OCI-LY1 (cell line): ENCODE measurements at regions not wholly inside any gene's neighbourhood (a gene's known extent, or its start where the extent isn't known, plus 50 kb on each side); places are given as distances from the start of the nearest gene placed in this dataset.
"Not testable (repeated sequence)": the region's sequence is repeated elsewhere in the genome, so short reads cannot be mapped to it uniquely, and the experiment has no call there.

ENCODE experiments used
- H2AFZ ChIP-seq: fragments of 200-600 bp; sonication (generic), shearing (Covaris generic); 2 replicates; pipeline ENCODE4 v1.6.0; 2014; ENCODE audit warnings: antibody characterized with exemption, mild to moderate bottlenecking, low read length
- H3F3A ChIP-seq: fragments of 200-600 bp; sonication (generic), shearing (Covaris generic); 2 replicates; pipeline ENCODE4 v1.6.0; 2014; ENCODE audit warnings: mild to moderate bottlenecking, antibody characterized with exemption, low read length, moderate library complexity; ENCODE audit not compliant: insufficient read depth
- H3K27ac ChIP-seq: fragments of 200-600 bp; sonication (generic); 2 replicates; pipeline ENCODE4 v1.5.1; 2014; ENCODE audit warnings: low read length, mixed run types, mild to moderate bottlenecking, low read depth; ENCODE audit not compliant: poor library complexity, severe bottlenecking
- H3K27me3 ChIP-seq: fragments of 200-600 bp; sonication (generic); 2 replicates; pipeline ENCODE4 v1.6.0; 2014; ENCODE audit warnings: antibody characterized with exemption, mild to moderate bottlenecking, low read length, moderate library complexity; ENCODE audit not compliant: insufficient read depth
- H3K36me3 ChIP-seq: fragments of 200-600 bp; sonication (generic); 2 replicates; pipeline ENCODE4 v1.6.1; 2014; ENCODE audit warnings: mild to moderate bottlenecking, antibody characterized with exemption, low read length, moderate library complexity, mixed read lengths; ENCODE audit not compliant: insufficient read depth
- H3K4me1 ChIP-seq: fragments of 200-600 bp; sonication (generic); 2 replicates; pipeline ENCODE4 v1.5.1; 2014; ENCODE audit warnings: mild to moderate bottlenecking, low read length, moderate library complexity; ENCODE audit not compliant: insufficient read depth, severe bottlenecking
- H3K4me2 ChIP-seq: fragments of 200-600 bp; sonication (generic), shearing (Covaris generic); 2 replicates; pipeline ENCODE4 v1.6.1; 2014; ENCODE audit warnings: low read length
- H3K4me3 ChIP-seq: fragments of 200-600 bp; sonication (generic); 2 replicates; pipeline ENCODE4 v1.5.1; 2014; ENCODE audit warnings: low read length, low read depth, mild to moderate bottlenecking, mixed read lengths; ENCODE audit not compliant: poor library complexity, severe bottlenecking
- H3K79me2 ChIP-seq: fragments of 200-600 bp; shearing (Covaris generic); 2 replicates; pipeline ENCODE4 v1.6.1; 2016; ENCODE audit warnings: mixed run types, low read length, mixed read lengths; ENCODE audit not compliant: insufficient read depth
- H3K9ac ChIP-seq: fragments of 200-600 bp; sonication (generic), shearing (Covaris generic); 2 replicates; pipeline ENCODE4 v1.6.1; 2014; ENCODE audit warnings: mild to moderate bottlenecking, low read length, mixed read lengths
- H3K9me2 ChIP-seq: fragments of 200-600 bp; sonication (generic), shearing (Covaris generic); 2 replicates; pipeline ENCODE4 v1.6.1; 2014; ENCODE audit warnings: low read depth, mild to moderate bottlenecking, low read length, mixed read lengths
- H3K9me3 ChIP-seq: fragments of 200-600 bp; shearing (Covaris generic); 2 replicates; pipeline ENCODE4 v1.6.1; 2014; ENCODE audit warnings: low read length, mixed read lengths
- H4K20me1 ChIP-seq: fragments of 200-600 bp; sonication (generic), shearing (Covaris generic); 2 replicates; pipeline ENCODE4 v1.6.0; 2016; ENCODE audit warnings: mild to moderate bottlenecking, low read length; ENCODE audit not compliant: insufficient read depth
- EZH2 ChIP-seq: fragments of 200-600 bp; sonication (generic), shearing (Covaris generic); IDR thresholded peaks from 2 replicates; pipeline ENCODE4 v1.8.0; 2017; ENCODE audit warnings: borderline replicate concordance, mixed run types, mild to moderate bottlenecking, antibody characterized with exemption, low read length, moderate library complexity, mixed read lengths
- TF ChIP-seq, protein P1 (sequence below): fragments of 200-600 bp; sonication (generic), shearing (Covaris generic); IDR thresholded peaks from 2 replicates; pipeline ENCODE4 v1.5.1; 2017; ENCODE audit warnings: mild to moderate bottlenecking, antibody characterized with exemption, low read length, moderate library complexity, mixed read lengths

- H3K36me3 ChIP-seq, H2AFZ ChIP-seq, H3K9me2 ChIP-seq, H3K9ac ChIP-seq, H3K79me2 ChIP-seq, H3K9me3 ChIP-seq, H3K4me1 ChIP-seq, H3F3A ChIP-seq, H3K27me3 ChIP-seq, H3K4me3 ChIP-seq, H3K27ac ChIP-seq, H4K20me1 ChIP-seq, H3K4me2 ChIP-seq: not testable (repeated sequence)
These were observed 60.0 kb upstream of the GPC3 start for GRCh38 chrX:134045372-134045771.

DNA sequence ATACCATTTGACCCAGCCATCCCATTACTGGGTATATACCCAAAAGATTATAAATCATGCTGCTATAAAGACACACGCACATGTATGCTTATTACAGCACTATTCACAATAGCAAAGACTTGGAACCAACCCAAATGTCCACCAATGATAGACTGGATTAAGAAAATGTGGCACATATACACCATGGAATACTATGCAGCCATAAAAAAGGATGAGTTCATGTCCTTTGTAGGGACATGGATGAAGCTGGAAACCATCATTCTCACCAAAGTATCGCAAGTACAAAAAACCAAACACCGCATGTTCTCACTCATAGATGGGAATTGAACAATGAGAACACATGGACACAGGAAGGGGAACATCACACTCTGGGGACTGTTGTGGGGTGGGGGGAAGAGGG, 81.7 kb upstream of the GPC3 start:
- H3K9me3 ChIP-seq, H2AFZ ChIP-seq, H3K9ac ChIP-seq, H3K79me2 ChIP-seq, H3K9me2 ChIP-seq, H3K36me3 ChIP-seq, H3K27me3 ChIP-seq, H3F3A ChIP-seq, H3K4me3 ChIP-seq, H3K4me1 ChIP-seq, H4K20me1 ChIP-seq, H3K4me2 ChIP-seq, H3K27ac ChIP-seq: not testable (repeated sequence)

DNA sequence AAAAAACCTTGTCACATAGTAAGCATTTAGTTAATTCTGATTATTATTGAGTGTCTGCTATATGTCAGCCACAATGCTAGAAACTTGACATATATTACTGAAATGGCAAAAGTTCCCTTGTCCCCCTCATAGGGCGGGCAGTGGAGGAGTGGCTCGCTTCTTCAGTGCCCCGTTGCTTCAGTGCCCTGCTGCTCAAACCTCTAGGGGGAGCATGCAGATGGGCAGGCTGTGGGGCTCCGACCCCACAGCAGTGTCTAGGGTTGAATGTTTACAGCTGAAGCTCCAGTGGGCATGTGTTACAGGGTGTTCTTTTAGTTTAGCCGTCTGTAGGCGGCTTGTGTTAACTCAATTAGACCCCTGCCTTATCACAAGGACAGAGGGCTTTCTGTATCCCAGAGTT, 86.5 kb upstream of the GPC3 start:
- not testable (repeated sequence) for H3K9me3 ChIP-seq, H3K27ac ChIP-seq, H3F3A ChIP-seq, H3K9me2 ChIP-seq, H3K4me1 ChIP-seq, H4K20me1 ChIP-seq, H3K27me3 ChIP-seq, H3K36me3 ChIP-seq, H3K9ac ChIP-seq, H3K79me2 ChIP-seq, H2AFZ ChIP-seq, H3K4me3 ChIP-seq, H3K4me2 ChIP-seq
- TF ChIP-seq, protein P1, sequence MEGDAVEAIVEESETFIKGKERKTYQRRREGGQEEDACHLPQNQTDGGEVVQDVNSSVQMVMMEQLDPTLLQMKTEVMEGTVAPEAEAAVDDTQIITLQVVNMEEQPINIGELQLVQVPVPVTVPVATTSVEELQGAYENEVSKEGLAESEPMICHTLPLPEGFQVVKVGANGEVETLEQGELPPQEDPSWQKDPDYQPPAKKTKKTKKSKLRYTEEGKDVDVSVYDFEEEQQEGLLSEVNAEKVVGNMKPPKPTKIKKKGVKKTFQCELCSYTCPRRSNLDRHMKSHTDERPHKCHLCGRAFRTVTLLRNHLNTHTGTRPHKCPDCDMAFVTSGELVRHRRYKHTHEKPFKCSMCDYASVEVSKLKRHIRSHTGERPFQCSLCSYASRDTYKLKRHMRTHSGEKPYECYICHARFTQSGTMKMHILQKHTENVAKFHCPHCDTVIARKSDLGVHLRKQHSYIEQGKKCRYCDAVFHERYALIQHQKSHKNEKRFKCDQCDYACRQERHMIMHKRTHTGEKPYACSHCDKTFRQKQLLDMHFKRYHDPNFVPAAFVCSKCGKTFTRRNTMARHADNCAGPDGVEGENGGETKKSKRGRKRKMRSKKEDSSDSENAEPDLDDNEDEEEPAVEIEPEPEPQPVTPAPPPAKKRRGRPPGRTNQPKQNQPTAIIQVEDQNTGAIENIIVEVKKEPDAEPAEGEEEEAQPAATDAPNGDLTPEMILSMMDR, result 0 out of 2 replicates have a peak, but pooled peaks have one; percentile 7

DNA sequence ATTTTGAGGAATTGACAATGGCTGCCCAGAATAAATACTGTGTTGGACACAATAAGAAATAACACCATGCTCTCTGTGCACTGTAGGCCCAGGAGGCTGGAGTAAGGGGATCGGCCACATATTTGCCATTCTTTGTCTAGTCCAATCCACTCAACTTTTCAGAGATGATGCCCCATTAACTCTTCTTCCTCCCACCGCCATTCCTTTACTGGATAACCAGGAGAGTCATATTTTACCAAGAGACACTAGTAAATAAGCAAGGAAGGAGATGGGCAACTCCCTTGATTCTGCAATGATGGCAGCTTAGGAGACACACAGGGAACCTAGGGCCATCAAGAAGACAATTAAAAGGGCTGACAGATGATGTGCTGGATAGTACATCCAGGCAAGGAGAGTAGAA, 87.9 kb upstream of the GPC3 start:
- H3K9me2 ChIP-seq, result no peaks in the 10 kb centered on the region
- no peaks in the 10 kb centered on the region for H3K9me3 ChIP-seq
- no peak overlapping the region for H3K4me2 ChIP-seq
- TF ChIP-seq EZH2, result no peak
- TF ChIP-seq, protein P1, result no peak
- no peak overlapping the region for H2AFZ ChIP-seq
- no peaks in the 10 kb centered on the region for H3K27me3 ChIP-seq
- H3K9ac ChIP-seq, result no peak overlapping the region
- no peak overlapping the region for H3K27ac ChIP-seq
- H3K4me1 ChIP-seq, result no peaks in the 10 kb centered on the region
- H3K79me2 ChIP-seq, result no peaks in the 10 kb centered on the region
- H3K4me3 ChIP-seq, result no peak overlapping the region
- no peaks in the 10 kb centered on the region for H3F3A ChIP-seq
- no peaks in the 10 kb centered on the region for H3K36me3 ChIP-seq
- no peaks in the 10 kb centered on the region for H4K20me1 ChIP-seq
